HG03354 (cell line): ENCODE measurements at regions not wholly inside any gene's neighbourhood (a gene's known extent, or its start where the extent isn't known, plus 50 kb on each side); places are given as distances from the start of the nearest gene placed in this dataset.
A peak's percentile ranks its signal among the peaks of the same experiment; 100 is the strongest.
"Not testable (repeated sequence)": the region's sequence is repeated elsewhere in the genome, so short reads cannot be mapped to it uniquely, and the experiment has no call there.

ENCODE experiments used
- ATAC-seq: cut with Tn5 transposase; IDR thresholded peaks from one replicate; pipeline ENCODE4 v1.9.1; 2021; ENCODE audit warnings: mild to moderate bottlenecking; ENCODE audit not compliant: unreplicated experiment, poor library complexity, severe bottlenecking

- ATAC-seq = not testable (repeated sequence)
Observed at GRCh38 chrX:149420566-149420965, 84.5 kb downstream of the IDS start.

GRCh38 chrX:149398027-149398426 lies 107.1 kb downstream of the IDS start:
- ATAC-seq = no peak

GRCh38 chrX:149392921-149393320 lies 112.2 kb downstream of the IDS start:
- ATAC-seq = no peak

GRCh38 chrX:149383852-149384251 lies 121.3 kb downstream of the IDS start:
- no peak for ATAC-seq

GRCh38 chrX:149374751-149375150 lies 130.4 kb downstream of the IDS start:
- ATAC-seq = no peak

- no peak for ATAC-seq
Observed at GRCh38 chrX:149372866-149373265, 132.2 kb downstream of the IDS start.

GRCh38 chrX:149371986-149372385 lies 133.1 kb downstream of the IDS start:
- no peak for ATAC-seq

GRCh38 chrX:149370097-149370496 lies 135.0 kb downstream of the IDS start:
- ATAC-seq = no peak

- no peak for ATAC-seq
Observed at GRCh38 chrX:149365552-149365951, 139.6 kb downstream of the IDS start.

GRCh38 chrX:149365061-149365460 lies 140.0 kb downstream of the IDS start:
- no peak for ATAC-seq

- ATAC-seq = no peak
Observed at GRCh38 chrX:149363965-149364364, 141.1 kb downstream of the IDS start.

- no peak for ATAC-seq
Observed at GRCh38 chrX:149346306-149346705, 158.8 kb downstream of the IDS start.

GRCh38 chrX:149322316-149322715 lies 182.8 kb downstream of the IDS start:
- ATAC-seq = no peak

- no peak for ATAC-seq
Observed at GRCh38 chrX:149313871-149314371, 191.2 kb downstream of the IDS start.

- ATAC-seq = no peak
Observed at GRCh38 chrX:149312988-149313387, 192.1 kb downstream of the IDS start.

GRCh38 chrX:149312097-149312496 lies 193.0 kb downstream of the IDS start:
- no peak for ATAC-seq

GRCh38 chrX:149302705-149303104 lies 202.4 kb downstream of the IDS start:
- no peak for ATAC-seq

- no peak for ATAC-seq
Observed at GRCh38 chrX:149298111-149298510, 207.0 kb downstream of the IDS start.

GRCh38 chrX:149296092-149296491 lies 209.0 kb downstream of the IDS start:
- ATAC-seq = no peak

- peak; percentile 86 for ATAC-seq
Observed at GRCh38 chrX:149286940-149287349, 218.2 kb downstream of the IDS start.

GRCh38 chrX:149284616-149285015 lies 220.5 kb downstream of the IDS start:
- no peak for ATAC-seq

GRCh38 chrX:149283853-149284252 lies 221.3 kb downstream of the IDS start:
- ATAC-seq = no peak
